ENCODE measurements at regions not wholly inside any gene's neighbourhood (a gene's known extent, or its start where the extent isn't known, plus 50 kb on each side); places are given as distances from the start of the nearest gene placed in this dataset.

GRCh38 chr3:22371607-22372291 lies 620.7 kb upstream of the ZNF385D start:
- TF ChIP-seq ZFP41 (tag by site-specific recombination; IDR thresholded peaks at IDR 0.05; ENCODE audit: borderline replicate concordance): no peak
- TF ChIP-seq PRDM10 (tag by site-specific recombination; IDR thresholded peaks at IDR 0.05): no peak
- no peak for TF ChIP-seq CTCF (tag by site-specific recombination; IDR thresholded peaks at IDR 0.05)
- TF ChIP-seq, protein P1, sequence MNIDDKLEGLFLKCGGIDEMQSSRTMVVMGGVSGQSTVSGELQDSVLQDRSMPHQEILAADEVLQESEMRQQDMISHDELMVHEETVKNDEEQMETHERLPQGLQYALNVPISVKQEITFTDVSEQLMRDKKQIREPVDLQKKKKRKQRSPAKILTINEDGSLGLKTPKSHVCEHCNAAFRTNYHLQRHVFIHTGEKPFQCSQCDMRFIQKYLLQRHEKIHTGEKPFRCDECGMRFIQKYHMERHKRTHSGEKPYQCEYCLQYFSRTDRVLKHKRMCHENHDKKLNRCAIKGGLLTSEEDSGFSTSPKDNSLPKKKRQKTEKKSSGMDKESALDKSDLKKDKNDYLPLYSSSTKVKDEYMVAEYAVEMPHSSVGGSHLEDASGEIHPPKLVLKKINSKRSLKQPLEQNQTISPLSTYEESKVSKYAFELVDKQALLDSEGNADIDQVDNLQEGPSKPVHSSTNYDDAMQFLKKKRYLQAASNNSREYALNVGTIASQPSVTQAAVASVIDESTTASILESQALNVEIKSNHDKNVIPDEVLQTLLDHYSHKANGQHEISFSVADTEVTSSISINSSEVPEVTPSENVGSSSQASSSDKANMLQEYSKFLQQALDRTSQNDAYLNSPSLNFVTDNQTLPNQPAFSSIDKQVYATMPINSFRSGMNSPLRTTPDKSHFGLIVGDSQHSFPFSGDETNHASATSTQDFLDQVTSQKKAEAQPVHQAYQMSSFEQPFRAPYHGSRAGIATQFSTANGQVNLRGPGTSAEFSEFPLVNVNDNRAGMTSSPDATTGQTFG (tag by site-specific recombination; IDR thresholded peaks at IDR 0.05; ENCODE audit: borderline replicate concordance): no peak

Measured in HEK293 (cell line).